ENCODE measurements at regions not wholly inside any gene's neighbourhood (a gene's known extent, or its start where the extent isn't known, plus 50 kb on each side); places are given as distances from the start of the nearest gene placed in this dataset.

DNA sequence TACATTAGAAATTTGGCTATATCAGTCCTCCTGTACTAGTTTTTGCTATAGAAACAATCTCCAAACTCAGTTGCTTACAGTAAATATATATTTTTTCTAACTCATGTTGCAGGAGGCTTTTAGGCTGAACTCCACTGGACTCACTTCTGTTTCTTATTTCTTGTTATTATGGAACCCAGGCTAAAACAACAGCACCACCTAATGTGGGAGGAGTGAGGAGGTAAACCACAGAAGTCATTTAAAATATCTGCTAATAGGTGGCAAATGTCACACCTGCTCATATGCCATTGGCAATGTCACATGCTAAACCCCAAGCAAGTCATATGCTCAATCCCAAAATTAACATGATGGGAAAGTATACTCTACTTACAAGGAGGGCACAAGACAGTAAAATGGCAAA is 462.2 kb downstream of the PLOD2 start:
- H3K4me2 ChIP-seq (ENCODE audit: insufficient read depth, insufficient read length, low read length): no peak overlapping the region
- no peaks in the 10 kb centered on the region for H3K27me3 ChIP-seq (ENCODE audit: insufficient read depth, low read length)
- no peak overlapping the region for H2BK120ac ChIP-seq (ENCODE audit: low read depth, low read length, poor library complexity, severe bottlenecking)
- no peak overlapping the region for H2BK12ac ChIP-seq (ENCODE audit: insufficient read length, low read depth, low read length)
- Mint-ChIP-seq H3K9me3 (no peaks in the 10 kb centered on the region), H3K27me3 (ENCODE audit: low read depth) (no peaks in the 10 kb centered on the region), H3K27ac (no peak overlapping the region), H3K36me3 (ENCODE audit: insufficient read depth in 1 of 3, low read depth in 3 of 3) (no peaks in the 10 kb centered on the region; a peak in 1 of 7 replicates), H3K4me3 (no peak overlapping the region), H3K4me1 (peaks cover under 1 to 3% of the 10 kb centered on the region in 2 experiments; a peak in 2 of 4 replicates)
- H3K56ac ChIP-seq (ENCODE audit: insufficient read length, low read depth, low read length): no peak overlapping the region
- no peaks in the 10 kb centered on the region for H3K79me1 ChIP-seq (ENCODE audit: insufficient read depth, low read depth, low read length, poor library complexity, severe bottlenecking)
- H3K9me3 ChIP-seq (ENCODE audit: control insufficient read depth, low read depth, low read length): no peaks in the 10 kb centered on the region
- no peaks in the 10 kb centered on the region for H4K20me1 ChIP-seq (ENCODE audit: control insufficient read depth, insufficient read depth, insufficient read length)
- H4K91ac ChIP-seq (ENCODE audit: insufficient read length, low read depth, low read length): no peak overlapping the region
- H2BK5ac ChIP-seq (ENCODE audit: insufficient read length, low read length): no peak overlapping the region
- H3K4ac ChIP-seq (ENCODE audit: low read depth, low read length): no peak overlapping the region
- no peak overlapping the region for H2AFZ ChIP-seq (ENCODE audit: low read length)
- H3K18ac ChIP-seq (ENCODE audit: insufficient read length, low read depth, low read length): no peak overlapping the region
- H2AK5ac ChIP-seq (ENCODE audit: insufficient read length, low read length): no peak overlapping the region
- TF ChIP-seq, protein P1, sequence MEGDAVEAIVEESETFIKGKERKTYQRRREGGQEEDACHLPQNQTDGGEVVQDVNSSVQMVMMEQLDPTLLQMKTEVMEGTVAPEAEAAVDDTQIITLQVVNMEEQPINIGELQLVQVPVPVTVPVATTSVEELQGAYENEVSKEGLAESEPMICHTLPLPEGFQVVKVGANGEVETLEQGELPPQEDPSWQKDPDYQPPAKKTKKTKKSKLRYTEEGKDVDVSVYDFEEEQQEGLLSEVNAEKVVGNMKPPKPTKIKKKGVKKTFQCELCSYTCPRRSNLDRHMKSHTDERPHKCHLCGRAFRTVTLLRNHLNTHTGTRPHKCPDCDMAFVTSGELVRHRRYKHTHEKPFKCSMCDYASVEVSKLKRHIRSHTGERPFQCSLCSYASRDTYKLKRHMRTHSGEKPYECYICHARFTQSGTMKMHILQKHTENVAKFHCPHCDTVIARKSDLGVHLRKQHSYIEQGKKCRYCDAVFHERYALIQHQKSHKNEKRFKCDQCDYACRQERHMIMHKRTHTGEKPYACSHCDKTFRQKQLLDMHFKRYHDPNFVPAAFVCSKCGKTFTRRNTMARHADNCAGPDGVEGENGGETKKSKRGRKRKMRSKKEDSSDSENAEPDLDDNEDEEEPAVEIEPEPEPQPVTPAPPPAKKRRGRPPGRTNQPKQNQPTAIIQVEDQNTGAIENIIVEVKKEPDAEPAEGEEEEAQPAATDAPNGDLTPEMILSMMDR (conservative IDR thresholded peaks at IDR 0.05): no peak
- DNase-seq: no peak
- no peaks in the 10 kb centered on the region for H3K4me1 ChIP-seq (ENCODE audit: insufficient read depth, low read length)
- H3K79me2 ChIP-seq (ENCODE audit: insufficient read depth, low read length): no peaks in the 10 kb centered on the region
- H4K5ac ChIP-seq (ENCODE audit: insufficient read length, low read depth, low read length): no peak overlapping the region
- no peak overlapping the region for H4K8ac ChIP-seq (replicated peaks; ENCODE audit: insufficient read length, low read depth, low read length)
- H3T11ph ChIP-seq (ENCODE audit: low read length): no peak overlapping the region
- H3K14ac ChIP-seq (ENCODE audit: insufficient read depth, low read length): no peak overlapping the region
- H3K27ac ChIP-seq (ENCODE audit: insufficient read length, low read depth, low read length): no peak overlapping the region
- no peak overlapping the region for H3K23ac ChIP-seq (ENCODE audit: insufficient read length, low read depth, low read length)
- H2BK20ac ChIP-seq (ENCODE audit: low read depth, low read length, poor library complexity, severe bottlenecking): no peak overlapping the region
- no peak overlapping the region for H3K9ac ChIP-seq (ENCODE audit: extremely low read depth, insufficient read length, low read length)
- H2BK15ac ChIP-seq (ENCODE audit: low read depth, low read length): no peak overlapping the region
- no peaks in the 10 kb centered on the region for H3K23me2 ChIP-seq (ENCODE audit: insufficient read length, low read depth, low read length, poor library complexity, severe bottlenecking)

Data from H9 (cell line).